ENCODE measurements at regions not wholly inside any gene's neighbourhood (a gene's known extent, or its start where the extent isn't known, plus 50 kb on each side); places are given as distances from the start of the nearest gene placed in this dataset.

DNA sequence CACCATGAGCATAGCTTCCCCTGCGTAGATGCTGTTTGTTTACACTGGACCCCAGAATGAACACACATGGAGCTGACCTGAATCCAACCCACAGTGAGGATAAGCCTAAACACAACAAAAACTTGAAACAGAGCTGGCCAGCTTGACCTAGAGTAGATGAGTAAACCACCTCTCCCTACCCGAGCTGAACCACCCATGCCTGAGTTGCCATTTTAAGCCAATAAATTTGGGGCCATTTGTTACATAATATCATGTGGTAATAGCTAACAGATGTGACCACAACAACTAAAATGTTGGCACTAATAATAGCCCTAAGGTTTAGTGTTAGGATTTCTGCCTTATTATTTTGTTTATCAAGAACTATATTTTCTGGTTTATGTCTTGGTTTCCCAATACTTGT, 103.2 kb upstream of the GRIK2 start:
- TF ChIP-seq POLR2A (IDR thresholded peaks at IDR 0.05) = no peak
- TF ChIP-seq, protein P1, sequence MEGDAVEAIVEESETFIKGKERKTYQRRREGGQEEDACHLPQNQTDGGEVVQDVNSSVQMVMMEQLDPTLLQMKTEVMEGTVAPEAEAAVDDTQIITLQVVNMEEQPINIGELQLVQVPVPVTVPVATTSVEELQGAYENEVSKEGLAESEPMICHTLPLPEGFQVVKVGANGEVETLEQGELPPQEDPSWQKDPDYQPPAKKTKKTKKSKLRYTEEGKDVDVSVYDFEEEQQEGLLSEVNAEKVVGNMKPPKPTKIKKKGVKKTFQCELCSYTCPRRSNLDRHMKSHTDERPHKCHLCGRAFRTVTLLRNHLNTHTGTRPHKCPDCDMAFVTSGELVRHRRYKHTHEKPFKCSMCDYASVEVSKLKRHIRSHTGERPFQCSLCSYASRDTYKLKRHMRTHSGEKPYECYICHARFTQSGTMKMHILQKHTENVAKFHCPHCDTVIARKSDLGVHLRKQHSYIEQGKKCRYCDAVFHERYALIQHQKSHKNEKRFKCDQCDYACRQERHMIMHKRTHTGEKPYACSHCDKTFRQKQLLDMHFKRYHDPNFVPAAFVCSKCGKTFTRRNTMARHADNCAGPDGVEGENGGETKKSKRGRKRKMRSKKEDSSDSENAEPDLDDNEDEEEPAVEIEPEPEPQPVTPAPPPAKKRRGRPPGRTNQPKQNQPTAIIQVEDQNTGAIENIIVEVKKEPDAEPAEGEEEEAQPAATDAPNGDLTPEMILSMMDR (IDR thresholded peaks at IDR 0.05) = no peak
